ENCODE measurements at regions not wholly inside any gene's neighbourhood (a gene's known extent, or its start where the extent isn't known, plus 50 kb on each side); places are given as distances from the start of the nearest gene placed in this dataset.
A peak's percentile ranks its signal among the peaks of the same experiment; 100 is the strongest.
"Not testable (repeated sequence)": the region's sequence is repeated elsewhere in the genome, so short reads cannot be mapped to it uniquely, and the experiment has no call there.

DNA sequence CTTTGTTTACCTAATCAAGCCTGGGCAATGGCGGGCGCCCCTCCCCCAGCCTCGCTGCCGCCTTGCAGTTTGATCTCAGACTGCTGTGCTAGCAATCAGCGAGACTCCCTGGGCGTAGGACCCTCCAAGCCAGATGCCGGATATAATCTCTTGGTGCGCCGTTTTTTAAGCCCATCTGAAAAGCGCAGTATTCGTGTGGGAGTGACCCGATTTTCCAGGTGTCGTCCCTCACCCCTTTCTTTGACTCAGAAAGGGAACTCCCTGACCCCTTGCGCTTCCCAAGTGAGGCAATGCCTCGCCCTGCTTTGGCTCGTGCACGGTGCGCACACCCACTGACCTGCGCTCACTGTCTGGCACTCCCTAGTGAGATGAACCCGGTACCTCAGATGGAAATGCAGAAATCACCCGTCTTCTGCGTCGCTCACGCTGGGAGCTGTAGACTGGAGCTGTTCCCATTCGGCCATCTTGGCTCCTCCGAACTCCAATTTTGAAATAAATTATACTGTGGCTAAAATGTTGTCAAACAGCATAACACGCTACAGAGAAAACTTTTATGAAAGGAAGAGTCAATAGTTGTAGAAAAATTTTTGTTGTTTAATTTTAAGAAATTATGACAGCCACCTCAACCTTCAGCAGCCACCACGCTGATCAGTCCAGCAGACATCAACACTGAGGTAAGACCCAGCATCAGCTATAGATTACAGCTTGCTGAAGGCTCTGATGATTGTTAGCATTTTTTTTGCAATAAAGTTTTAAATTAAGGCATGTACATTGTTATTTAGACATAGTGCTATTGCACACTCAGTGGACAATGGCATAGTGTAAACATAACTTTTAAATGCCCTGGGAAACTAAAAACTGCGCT lies 384.7 kb upstream of the DEPDC1 start:
- DNase-seq = not testable (repeated sequence)

DNA sequence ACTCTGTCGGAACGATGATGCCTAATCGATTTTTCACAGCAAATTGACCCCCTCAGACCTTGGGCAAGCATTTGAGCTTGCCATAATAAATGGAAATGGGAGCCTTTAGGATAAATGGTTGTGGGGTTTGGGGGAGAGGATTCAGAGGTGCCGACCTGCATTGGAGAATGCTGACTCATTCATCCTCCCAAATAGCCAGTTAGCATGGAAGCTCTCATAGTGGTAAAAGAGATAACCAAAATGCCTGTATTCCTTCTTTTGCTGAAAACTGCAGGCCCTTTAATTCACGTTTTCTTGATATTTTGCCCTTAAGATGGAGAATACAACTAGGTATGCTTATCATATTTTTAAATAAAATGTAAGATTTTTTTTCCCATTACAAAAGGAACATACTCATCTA lies 392.6 kb upstream of the DEPDC1 start:
- no peak for DNase-seq

DNA sequence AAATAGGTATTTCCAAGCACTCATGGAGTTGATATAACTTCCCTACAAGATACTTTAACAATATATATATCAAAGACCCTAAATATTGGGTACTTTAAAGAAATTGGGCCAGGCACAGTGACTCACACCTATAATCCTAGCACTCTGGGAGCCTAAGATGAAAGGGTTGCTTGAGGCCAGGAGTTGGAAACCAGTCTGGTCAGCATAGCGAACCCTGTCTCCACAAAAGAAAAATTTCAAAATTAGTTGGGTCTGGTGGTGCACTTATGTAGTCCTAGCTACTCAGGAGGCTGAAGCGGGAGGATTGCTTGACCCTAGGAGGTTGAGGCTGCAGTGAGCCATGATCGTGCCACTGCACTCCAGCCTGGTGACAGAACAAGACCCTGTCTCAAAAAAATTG lies 393.9 kb upstream of the DEPDC1 start:
- DNase-seq = no peak

DNA sequence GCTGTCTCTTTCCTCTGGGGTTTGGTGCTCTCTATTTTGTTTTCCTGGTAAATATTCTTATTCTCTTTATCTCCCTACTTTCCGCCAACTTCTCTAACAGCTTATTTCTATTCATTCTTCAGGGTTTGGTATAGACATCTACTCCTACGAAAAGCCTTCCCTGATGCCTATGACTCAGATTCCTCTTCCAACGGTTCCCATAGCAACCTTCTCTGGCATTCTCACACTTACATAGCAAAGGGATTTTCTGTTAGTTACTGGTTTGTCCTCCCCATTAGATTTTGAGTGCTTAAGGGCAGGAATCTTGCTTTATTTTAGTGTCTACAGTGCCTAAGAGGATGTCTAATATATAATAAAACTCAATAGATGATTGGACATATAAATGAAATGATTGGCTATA lies 407.6 kb upstream of the DEPDC1 start:
- DNase-seq = no peak

DNA sequence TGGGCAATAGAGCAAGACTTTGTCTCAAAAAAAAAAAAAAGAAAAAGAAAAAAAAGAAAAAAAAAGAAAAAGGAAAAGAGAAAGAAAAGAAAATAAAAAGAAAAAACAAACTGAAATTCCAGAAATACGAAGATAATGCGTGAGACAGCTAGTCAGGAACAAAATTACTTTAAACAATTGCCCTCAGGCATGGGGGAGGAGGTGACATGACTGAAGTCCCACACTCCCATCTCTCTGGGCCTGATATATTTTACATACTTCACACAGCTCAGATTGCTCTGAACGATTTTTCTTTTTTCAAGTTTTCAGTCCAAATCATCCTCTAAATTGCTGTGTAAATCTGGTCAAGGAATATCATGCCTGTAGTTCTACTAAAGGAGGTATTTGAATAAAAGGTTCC lies 409.5 kb upstream of the DEPDC1 start:
- no peak for DNase-seq

DNA sequence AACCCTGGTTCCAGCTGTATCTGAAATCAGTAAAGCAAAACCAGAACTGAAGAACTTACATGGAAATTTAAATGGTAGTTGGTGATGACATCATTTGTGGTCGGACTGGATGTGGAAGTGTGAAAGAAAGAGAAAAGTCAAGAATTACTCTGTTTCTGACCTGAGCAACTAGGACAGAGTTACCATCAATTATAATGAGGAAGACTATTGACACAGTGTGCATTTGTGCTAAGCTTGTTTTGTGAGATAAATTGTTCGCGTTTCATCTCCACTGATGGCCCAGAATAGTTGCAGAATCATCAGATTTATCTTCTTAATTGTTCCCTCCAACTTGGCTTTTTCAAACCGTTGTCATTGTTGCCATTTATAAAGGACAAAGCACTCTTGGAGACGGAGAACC lies 410.6 kb upstream of the DEPDC1 start:
- DNase-seq = no peak

DNA sequence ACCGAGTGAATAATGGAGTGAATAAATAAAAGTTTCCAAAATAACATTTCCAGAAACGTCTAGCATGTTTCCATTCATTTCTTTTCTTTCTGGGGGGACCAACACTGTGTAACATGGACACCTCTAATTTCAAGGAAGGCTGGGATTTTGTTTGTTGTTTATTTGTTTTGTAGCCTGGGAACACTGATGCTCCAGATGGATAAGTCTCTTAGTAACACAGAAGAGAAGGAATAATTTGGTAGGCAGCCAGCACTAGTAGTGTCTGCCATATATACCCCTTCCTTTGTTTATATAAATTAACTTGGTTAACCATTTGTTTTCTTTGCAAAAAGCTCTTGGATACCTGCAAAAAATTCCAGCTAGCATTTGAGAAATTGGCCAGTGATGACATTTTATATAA lies 411.4 kb upstream of the DEPDC1 start:
- peak; percentile 13 for DNase-seq

DNA sequence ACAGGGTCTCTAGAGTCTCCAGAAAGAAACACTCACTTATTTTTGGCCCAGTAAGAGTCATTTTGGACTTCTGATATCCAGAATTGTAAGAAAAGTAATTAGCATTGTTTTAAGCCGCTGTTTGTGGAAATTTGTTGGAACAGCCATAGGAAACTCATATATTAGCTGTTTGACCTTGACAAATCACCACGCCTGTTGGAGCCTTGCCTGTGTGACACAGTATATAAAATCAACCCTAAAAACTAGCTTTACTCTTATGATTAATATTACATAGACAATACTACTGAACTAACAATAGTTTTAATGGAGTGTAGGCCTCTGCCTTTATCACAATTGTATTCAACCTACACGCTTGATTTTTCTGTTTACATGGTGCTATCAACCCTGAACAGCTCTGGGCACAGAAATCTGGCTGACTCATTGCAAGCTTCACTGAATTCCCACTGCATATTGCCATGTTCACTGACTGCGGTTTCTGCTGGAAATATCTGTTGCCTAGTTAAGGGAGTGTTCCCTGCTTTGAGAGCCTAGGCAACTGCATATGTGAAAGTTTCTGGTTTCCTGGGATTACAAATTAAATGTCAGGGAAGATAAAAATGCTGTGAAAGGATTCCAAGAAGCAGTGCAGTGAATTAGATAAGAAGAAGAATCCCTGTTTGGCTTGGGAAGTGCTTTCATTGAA lies 419.5 kb upstream of the DEPDC1 start:
- no peak for DNase-seq

DNA sequence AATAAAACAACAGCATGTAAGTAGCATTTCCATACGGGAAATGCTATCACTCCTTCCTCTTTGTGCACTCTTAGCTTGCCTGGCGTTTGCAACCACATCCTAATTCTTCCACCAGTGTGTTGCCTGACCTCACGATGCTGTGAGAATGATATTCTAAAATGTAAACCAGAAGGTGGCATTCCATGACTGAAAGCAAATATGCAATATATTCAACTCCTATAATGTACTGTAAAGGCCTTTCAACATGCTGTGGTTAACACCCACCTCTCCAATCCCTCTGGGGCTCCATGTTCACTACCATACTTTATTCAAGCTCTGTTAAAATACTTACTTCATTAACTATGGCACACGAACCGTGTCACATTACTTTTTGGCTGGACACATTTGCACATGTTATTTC lies 420.6 kb upstream of the DEPDC1 start:
- no peak for DNase-seq

DNA sequence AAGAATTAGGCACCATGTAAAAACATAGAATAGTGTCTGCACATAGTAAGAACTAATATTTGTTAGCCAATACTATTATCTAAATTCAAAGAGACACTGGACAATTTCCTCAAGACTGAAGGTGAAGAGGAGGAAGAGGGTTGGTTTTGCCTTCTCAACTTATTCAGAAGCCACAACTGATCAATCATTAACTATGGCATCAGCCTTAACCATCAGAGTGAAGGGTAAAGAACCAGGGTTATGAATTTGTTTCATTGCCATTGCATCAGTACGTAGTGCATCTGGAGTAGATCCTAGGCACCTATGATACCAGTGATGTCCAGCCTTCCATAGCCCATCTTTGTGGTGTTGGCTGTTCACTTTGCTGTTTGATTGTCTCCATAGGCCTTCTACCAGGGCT lies 421.7 kb upstream of the DEPDC1 start:
- DNase-seq = no peak

DNA sequence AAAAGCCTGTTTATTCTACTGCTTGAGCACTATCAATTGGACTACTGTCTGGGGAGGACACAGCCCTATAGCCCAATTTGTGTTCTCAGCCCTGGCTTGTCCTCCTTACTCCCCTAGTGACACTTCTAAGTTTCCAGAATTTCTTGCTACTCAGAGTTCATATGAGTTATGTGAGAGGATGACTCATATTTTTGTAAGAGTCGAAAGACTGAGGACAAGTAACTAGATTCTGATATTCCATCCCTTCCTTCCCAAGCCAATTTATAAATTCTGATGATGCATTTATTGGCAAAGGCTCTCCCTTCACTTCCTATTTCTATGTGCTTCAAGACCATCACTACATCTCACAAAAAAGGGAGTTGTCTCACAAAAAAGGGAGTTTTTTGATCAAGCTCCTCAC lies 422.2 kb upstream of the DEPDC1 start:
- DNase-seq = no peak

DNA sequence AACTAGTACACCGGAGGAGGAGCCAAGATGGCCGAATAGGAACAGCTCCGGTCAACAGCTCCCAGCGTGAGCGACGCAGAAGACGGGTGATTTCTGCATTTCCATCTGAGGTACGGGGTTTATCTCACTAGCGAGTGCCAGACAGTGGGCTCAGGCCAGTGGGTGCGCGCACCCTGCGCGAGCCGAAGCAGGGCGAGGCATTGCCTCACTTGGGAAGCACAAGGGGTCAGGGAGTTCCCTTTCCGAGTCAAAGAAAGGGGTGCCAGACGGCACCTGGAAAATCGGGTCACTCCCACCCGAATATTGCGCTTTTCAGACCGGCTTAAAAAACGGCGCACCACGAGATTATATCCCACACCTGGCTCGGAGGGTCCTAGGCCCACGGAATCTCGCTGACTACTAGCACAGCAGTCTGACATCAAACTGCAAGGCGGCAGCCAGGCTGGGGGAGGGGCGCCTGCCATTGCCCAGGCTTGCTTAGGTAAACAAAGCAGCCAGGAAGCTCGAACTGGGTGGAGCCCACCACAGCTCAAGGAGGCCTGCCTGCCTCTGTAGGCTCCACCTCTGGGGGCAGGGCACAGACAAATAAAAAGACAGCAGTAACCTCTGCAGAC lies 426.7 kb upstream of the DEPDC1 start:
- not testable (repeated sequence) for DNase-seq

DNA sequence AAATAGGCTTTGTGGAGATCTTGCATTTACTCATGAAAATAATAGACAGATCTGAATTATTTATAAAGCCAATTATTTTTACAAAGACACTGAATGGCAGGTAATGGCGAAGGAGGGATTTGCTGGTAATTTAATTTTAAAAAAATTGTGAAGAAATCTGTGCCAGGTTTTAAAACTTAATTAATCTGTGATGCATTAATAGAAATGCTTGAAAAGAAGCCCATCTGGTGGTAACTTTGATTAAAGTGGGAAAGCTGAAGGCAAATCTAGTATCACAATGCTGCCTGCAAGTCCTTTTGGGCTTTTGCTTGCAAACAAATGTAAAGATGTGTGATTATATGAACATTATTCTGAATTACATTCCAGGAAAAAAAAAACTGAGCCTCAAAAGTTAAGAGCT lies 433.2 kb upstream of the DEPDC1 start:
- DNase-seq = no peak

DNA sequence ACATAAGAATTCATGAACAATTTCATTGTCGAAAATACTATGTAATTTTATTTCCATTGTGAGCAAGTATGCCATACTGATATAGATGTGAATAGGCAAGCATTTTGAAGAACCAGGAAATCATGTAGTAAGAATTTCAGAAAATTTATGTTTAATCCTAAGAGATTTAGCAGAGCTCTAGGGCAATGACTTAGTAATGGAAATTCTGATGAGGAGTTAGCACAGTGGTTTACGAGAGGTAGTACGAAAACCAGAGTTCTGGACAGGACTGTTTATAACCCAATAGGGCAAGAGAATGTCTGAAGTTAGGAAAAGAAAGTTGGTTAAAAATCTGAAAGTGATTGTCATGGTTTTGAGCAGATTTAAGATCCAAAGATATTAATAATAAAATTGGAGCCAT lies 439.6 kb upstream of the DEPDC1 start:
- DNase-seq = no peak

DNA sequence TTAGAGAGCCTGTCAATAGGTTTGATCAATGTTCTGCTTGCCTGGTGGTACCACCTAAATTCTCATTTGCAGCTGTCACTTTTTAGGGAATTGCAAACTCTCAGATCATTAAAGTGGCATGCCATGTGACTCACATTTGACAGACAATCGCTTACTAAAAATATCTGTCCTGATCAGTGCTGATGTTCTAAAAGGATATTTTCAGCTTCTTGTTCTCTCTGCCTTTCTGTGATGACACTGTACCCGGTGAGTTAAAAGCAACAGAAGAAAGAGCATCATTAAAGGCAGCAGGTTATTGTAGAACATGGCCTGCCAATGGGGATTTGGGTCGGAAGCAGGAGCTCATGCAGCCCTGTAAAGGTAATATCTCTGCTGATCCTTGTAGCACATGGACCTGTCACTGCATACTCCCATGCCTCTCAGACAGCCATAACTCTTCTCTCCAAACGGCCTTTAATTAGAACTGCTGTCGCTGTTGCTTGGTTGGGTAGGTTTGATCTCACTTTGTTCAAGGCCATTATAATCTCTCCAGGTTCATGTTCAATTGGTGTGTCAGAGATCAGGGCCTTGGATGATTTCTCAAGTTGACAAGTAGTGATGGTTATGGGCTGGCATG lies 441.3 kb upstream of the DEPDC1 start:
- DNase-seq = no peak

DNA sequence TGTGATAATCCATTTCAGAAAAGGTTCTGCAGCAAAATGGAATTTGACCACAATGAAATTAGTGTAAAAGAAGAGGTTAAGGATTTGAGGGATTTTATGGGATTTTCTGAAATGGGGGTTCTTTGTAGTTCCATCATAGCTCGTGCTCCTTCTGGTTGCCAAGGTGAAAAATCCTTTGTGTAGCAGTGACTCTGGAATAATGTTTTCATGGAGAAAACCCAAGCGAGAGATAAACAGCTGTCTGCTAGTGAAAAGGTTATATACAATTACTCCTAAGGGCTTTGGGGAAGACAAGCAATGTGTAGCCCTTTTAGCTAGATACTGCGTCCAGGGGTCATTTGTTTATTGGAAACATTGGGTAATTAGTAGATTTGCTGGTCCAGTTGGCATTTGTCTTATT lies 453.2 kb upstream of the DEPDC1 start:
- DNase-seq = no peak

DNA sequence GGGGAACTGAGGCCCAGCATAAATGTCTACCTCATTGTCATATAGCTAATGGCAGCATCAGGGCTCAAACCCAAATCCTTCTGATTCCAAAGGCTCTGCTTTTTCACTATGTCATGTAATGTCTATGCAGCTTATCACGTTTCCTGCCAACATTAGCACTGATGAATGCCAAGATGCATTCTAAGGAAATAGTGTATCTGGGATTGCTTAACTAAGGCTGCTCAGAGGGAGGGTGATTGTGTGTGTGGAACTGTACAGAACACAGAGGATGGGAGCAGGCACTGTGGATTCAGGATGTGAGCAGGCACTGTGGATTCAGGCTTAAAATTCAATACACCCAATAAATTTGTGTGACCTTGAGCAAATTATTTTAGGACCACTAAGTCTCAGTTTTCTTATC lies 456.4 kb upstream of the DEPDC1 start:
- DNase-seq = no peak

DNA sequence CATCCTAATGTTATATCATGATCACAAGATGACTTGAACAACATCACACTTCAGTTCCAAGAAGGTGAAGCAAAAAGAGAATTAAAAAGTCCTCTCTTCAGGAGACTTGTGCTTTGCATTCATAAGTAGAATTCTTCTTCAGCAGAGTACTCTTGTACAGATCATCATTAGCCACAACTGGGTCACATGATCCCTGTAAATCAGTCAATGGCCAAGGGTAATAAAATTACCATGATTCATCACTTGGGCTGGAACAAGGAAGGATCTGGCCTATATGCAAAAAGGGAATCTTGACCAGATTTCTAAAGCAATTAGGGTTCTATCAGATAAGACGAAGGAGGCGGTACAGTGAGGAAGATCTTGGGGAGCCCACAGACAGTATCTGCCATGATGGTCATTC lies 458.0 kb upstream of the DEPDC1 start:
- DNase-seq = no peak

DNA sequence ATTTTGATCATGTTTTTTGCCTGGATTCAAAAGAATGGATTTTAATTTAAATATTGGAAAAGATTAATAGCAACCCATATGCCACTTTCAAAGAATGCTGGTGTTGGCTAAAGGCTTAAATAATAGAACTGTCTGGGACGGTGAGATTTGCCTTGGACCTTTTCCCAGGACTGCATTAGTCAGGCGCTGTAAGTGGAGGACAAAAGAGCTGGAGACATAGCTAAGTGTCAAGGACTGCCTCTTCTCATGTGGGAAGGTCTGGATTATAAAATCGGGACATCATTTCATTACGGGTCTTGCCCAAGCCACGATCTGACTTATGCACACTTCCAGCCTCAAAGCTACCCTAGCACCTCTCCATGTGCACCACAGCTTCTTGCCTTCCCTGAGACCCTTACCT lies 458.5 kb upstream of the DEPDC1 start:
- no peak for DNase-seq

DNA sequence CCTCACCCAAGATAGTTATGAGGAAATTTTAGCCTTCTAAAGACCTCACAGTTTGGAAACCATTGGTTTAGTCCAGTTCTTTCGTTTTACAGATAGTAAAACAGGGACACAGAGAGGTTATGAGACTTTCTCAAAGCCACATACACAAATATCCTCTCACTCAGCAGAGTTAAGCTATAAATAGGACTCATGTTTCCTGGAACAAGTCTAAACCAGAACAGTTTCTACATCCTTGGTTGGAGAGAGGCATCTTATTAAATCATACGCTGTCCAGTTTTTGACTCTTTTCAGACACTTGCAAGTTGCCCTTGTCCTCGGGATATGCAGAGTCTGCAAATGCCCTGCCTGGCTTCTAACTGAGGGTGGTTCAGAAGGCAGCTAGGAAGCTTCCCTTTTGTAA lies 462.1 kb upstream of the DEPDC1 start:
- DNase-seq = no peak

DNA sequence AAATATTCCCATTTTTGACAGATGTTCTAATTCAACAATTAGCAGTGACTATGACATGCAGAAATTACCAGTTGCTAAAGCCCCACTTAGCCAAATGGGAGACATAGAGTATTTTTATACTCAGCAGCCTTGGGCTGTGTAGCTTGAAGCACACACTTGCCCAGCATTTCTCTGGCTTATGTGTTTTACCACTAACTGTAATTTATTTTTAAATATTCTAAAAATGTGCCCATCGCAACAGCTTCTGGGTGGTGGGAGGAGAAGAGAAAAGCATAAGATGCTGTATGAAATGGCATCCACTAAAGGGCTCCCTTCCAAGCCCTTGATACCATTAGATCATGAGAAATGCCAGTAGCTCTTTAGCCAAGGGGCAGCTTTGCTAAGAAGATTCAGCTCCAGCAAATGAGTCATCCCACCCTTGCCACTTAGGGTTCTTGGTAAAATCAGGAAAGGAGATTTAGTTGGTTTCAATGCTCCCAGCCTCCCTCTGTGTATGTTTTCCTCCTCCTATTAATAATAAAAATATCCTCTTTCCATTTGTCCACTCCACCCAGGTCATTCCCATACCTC lies 462.7 kb upstream of the DEPDC1 start:
- no peak for DNase-seq

DNA sequence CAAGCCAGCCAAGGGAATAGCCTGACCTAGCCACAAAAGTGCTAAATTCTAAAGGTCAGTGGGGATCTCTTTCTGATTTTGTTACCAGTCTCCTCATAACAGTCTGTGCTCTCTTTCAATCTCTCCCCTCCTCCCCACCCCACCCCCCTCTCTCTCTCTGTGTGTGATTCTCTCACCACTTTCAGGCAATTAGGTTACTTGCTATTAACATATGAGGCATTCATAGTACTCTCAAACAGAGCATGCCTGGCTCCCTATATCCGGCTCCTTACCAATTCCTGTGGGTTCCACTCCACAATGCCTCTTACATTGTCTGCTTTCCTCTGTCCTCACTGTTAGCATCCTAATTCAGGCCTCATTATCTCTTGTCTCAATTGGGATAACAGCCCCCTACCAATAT lies 464.3 kb upstream of the DEPDC1 start:
- no peak for DNase-seq

DNA sequence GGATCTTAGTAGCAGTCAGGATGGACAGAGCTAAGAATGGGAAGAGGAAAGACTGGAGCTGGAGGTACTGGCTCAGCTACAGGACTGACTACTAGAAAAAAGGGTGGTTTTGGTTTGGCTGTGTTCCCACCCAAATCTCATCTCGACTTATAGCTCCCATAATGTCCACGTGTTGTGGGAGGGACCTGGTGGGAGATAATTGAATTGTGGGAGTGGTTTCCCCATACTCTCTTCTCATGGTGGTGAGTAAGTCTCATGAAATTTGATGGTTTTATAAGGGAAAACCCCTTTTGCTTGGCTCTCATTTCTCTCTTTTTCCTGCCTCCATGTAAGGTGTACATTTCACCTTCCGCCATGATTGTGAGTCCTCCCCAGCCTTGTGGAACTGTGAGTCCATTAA lies 466.5 kb upstream of the DEPDC1 start:
- no peak for DNase-seq

DNA sequence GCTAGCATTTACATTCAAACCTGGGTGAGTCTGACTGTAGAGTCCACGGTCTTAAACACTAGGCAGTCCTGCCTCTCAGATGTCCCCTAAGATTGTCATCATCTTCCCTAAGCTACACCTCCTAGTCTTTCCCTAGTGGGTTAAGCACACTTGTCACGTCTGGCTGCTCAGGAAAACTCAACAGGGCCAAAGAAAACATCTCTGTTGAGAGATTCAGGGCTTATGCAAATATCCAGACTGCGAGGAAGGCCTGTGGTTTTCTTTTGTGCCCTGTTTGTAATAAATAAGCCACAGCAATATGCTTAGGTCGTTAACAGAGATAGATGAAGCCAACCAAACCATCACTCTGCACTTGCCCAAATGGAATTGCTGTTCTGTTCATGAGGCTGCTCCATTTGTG lies 472.6 kb upstream of the DEPDC1 start:
- no peak for DNase-seq
